HL-60/S4 treated with retinoic acid at 250 ng/mL for 4 days and 3 days (cell line): ENCODE measurements at regions not wholly inside any gene's neighbourhood (a gene's known extent, or its start where the extent isn't known, plus 50 kb on each side); places are given as distances from the start of the nearest gene placed in this dataset.

Experiments
- in situ Hi-C: fragments of 300-500 bp; cut with MboI; formaldehyde crosslinking; loops from 2 replicates; pipeline ENCODE4 v1.7.0; 2022; ENCODE audit warnings: low sequenced_read_pairs

- in situ Hi-C loops: no loop called here
Measured at GRCh38 chr21:38959692-38960061, 153.9 kb downstream of the ETS2 start.

GRCh38 chr21:38958940-38959691 is 153.4 kb downstream of the ETS2 start:
- in situ Hi-C loops: no loop called here

GRCh38 chr21:38958323-38958705 is 152.6 kb downstream of the ETS2 start:
- in situ Hi-C loops: no loop called here

- in situ Hi-C loops: no loop called here
Measured at GRCh38 chr21:38957575-38958322, 152.0 kb downstream of the ETS2 start.

GRCh38 chr21:38956856-38957571 is 151.3 kb downstream of the ETS2 start:
- in situ Hi-C loops: no loop called here

GRCh38 chr21:38956521-38956855 is 150.8 kb downstream of the ETS2 start:
- in situ Hi-C loops: no loop called here

- in situ Hi-C loops: no loop called here
Measured at GRCh38 chr21:38956007-38956406, 150.3 kb downstream of the ETS2 start.

GRCh38 chr21:38955495-38955894 is 149.8 kb downstream of the ETS2 start:
- in situ Hi-C loops: no loop called here

- in situ Hi-C loops: no loop called here
Measured at GRCh38 chr21:38954588-38955004, 148.9 kb downstream of the ETS2 start.

GRCh38 chr21:38953516-38953915 is 147.8 kb downstream of the ETS2 start:
- in situ Hi-C loops: no loop called here

GRCh38 chr21:38952890-38953289 is 147.2 kb downstream of the ETS2 start:
- in situ Hi-C loops: no loop called here

- in situ Hi-C loops: no loop called here
Measured at GRCh38 chr21:38951095-38951730, 145.5 kb downstream of the ETS2 start.

GRCh38 chr21:38950435-38951094 is 144.8 kb downstream of the ETS2 start:
- in situ Hi-C loops: no loop called here

GRCh38 chr21:38949070-38949380 is 143.3 kb downstream of the ETS2 start:
- in situ Hi-C loops: no loop called here

- in situ Hi-C loops: no loop called here
Measured at GRCh38 chr21:38948377-38949069, 142.8 kb downstream of the ETS2 start.

- in situ Hi-C loops: no loop called here
Measured at GRCh38 chr21:38945545-38946245, 140.0 kb downstream of the ETS2 start.

- in situ Hi-C loops: no loop called here
Measured at GRCh38 chr21:38944903-38945302, 139.2 kb downstream of the ETS2 start.

GRCh38 chr21:38944402-38944801 is 138.7 kb downstream of the ETS2 start:
- in situ Hi-C loops: no loop called here

- in situ Hi-C loops: no loop called here
Measured at GRCh38 chr21:38942748-38943211, 137.1 kb downstream of the ETS2 start.

- in situ Hi-C loops: no loop called here
Measured at GRCh38 chr21:38938769-38939168, 133.0 kb downstream of the ETS2 start.
